Fibroblast of pulmonary artery (primary cell): ENCODE measurements at regions not wholly inside any gene's neighbourhood (a gene's known extent, or its start where the extent isn't known, plus 50 kb on each side); places are given as distances from the start of the nearest gene placed in this dataset.

Experiments
- DNase-seq: peaks from one replicate; pipeline ENCODE4 v3.0.0-alpha.2; 2010; ENCODE audit warnings: low read depth
- H3K4me3 ChIP-seq: replicated peaks from 2 replicates; pipeline ENCODE4 v1.5.1; 2011; ENCODE audit warnings: low read depth, mild to moderate bottlenecking, control low read depth, low read length, moderate library complexity
- CTCF ChIP-seq: IDR thresholded peaks from 2 replicates; pipeline ENCODE4 v1.5.1; 2011; ENCODE audit warnings: mild to moderate bottlenecking, control low read depth, low read length, inconsistent platforms; ENCODE audit errors: missing control alignments

GRCh38 chr5:66322786-66323528 lies 178.9 kb downstream of the SREK1 start:
- no peak for DNase-seq
- H3K4me3 ChIP-seq: no peak overlapping the region
- TF ChIP-seq CTCF: no peak

GRCh38 chr5:66323529-66323895 lies 179.4 kb downstream of the SREK1 start:
- no peak for TF ChIP-seq CTCF
- no peak for DNase-seq
- no peak overlapping the region for H3K4me3 ChIP-seq

- no peak for TF ChIP-seq CTCF
- H3K4me3 ChIP-seq: no peak overlapping the region
- DNase-seq: no peak
These were observed 180.3 kb downstream of the SREK1 start for GRCh38 chr5:66324357-66324756.

- no peak overlapping the region for H3K4me3 ChIP-seq
- no peak for TF ChIP-seq CTCF
- no peak for DNase-seq
These were observed 182.2 kb downstream of the SREK1 start for GRCh38 chr5:66326276-66326675.

- no peak overlapping the region for H3K4me3 ChIP-seq
- TF ChIP-seq CTCF: no peak
- DNase-seq: no peak
These were observed 182.9 kb downstream of the SREK1 start for GRCh38 chr5:66327008-66327407.

- H3K4me3 ChIP-seq: no peak overlapping the region
- no peak for TF ChIP-seq CTCF
- no peak for DNase-seq
These were observed 185.0 kb downstream of the SREK1 start for GRCh38 chr5:66329078-66329477.

GRCh38 chr5:66333192-66333591 lies 189.1 kb downstream of the SREK1 start:
- no peak for TF ChIP-seq CTCF
- DNase-seq: no peak
- no peak overlapping the region for H3K4me3 ChIP-seq
